WTC11 (cell line): ENCODE measurements at regions not wholly inside any gene's neighbourhood (a gene's known extent, or its start where the extent isn't known, plus 50 kb on each side); places are given as distances from the start of the nearest gene placed in this dataset.

ENCODE experiments used
- ATF2 ChIP-seq: sonication (generic); formaldehyde crosslinking; IDR thresholded peaks from 2 replicates; pipeline ENCODE4 v1.8.1; 2022; ENCODE audit warnings: low read depth, missing genetic modification reagents, borderline replicate concordance
- CTCF ChIP-seq: fragments of 200-600 bp; IDR thresholded peaks from 2 replicates; pipeline ENCODE4 v1.8.0; 2022; ENCODE audit warnings: antibody characterized with exemption
- E2F5 ChIP-seq: sonication (generic); formaldehyde crosslinking; IDR thresholded peaks from 2 replicates; pipeline ENCODE4 v1.8.1; 2022; ENCODE audit warnings: mild to moderate bottlenecking, moderate library complexity, missing genetic modification reagents
- ESRRA ChIP-seq: sonication (generic); formaldehyde crosslinking; IDR thresholded peaks from 2 replicates; pipeline ENCODE4 v1.8.1; 2022; ENCODE audit warnings: mild to moderate bottlenecking, missing genetic modification reagents, borderline replicate concordance
- TF ChIP-seq, protein P1 (sequence below): sonication (generic); formaldehyde crosslinking; IDR thresholded peaks from 2 replicates; pipeline ENCODE4 v1.8.0; 2022; ENCODE audit warnings: mild to moderate bottlenecking, missing genetic modification reagents
- TF ChIP-seq, protein P2 (sequence below): sonication (generic); formaldehyde crosslinking; IDR thresholded peaks from 2 replicates; pipeline ENCODE4 v1.8.0; 2023; ENCODE audit warnings: missing genetic modification reagents

- no peak for TF ChIP-seq CTCF
- no peak for TF ChIP-seq ATF2 (CRISPR knock-in tag)
- TF ChIP-seq, protein P1, sequence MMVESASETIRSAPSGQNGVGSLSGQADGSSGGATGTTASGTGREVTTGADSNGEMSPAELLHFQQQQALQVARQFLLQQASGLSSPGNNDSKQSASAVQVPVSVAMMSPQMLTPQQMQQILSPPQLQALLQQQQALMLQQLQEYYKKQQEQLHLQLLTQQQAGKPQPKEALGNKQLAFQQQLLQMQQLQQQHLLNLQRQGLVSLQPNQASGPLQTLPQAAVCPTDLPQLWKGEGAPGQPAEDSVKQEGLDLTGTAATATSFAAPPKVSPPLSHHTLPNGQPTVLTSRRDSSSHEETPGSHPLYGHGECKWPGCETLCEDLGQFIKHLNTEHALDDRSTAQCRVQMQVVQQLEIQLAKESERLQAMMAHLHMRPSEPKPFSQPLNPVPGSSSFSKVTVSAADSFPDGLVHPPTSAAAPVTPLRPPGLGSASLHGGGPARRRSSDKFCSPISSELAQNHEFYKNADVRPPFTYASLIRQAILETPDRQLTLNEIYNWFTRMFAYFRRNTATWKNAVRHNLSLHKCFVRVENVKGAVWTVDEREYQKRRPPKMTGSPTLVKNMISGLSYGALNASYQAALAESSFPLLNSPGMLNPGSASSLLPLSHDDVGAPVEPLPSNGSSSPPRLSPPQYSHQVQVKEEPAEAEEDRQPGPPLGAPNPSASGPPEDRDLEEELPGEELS = no peak
- TF ChIP-seq, protein P2, sequence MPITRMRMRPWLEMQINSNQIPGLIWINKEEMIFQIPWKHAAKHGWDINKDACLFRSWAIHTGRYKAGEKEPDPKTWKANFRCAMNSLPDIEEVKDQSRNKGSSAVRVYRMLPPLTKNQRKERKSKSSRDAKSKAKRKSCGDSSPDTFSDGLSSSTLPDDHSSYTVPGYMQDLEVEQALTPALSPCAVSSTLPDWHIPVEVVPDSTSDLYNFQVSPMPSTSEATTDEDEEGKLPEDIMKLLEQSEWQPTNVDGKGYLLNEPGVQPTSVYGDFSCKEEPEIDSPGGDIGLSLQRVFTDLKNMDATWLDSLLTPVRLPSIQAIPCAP (CRISPR knock-in tag) = no peak
- TF ChIP-seq ESRRA (CRISPR knock-in tag) = no peak
- no peak for TF ChIP-seq E2F5 (CRISPR knock-in tag)
Measured at GRCh38 chrX:46250151-46250550, 295.1 kb downstream of the ZNF674 start.
